NCI-H1436 (cell line): ENCODE measurements at regions not wholly inside any gene's neighbourhood (a gene's known extent, or its start where the extent isn't known, plus 50 kb on each side); places are given as distances from the start of the nearest gene placed in this dataset.
"Not testable (repeated sequence)": the region's sequence is repeated elsewhere in the genome, so short reads cannot be mapped to it uniquely, and the experiment has no call there.

Source experiments
- DNase-seq: peaks from one replicate; lab custom pipeline; 2025; lab: John Stamatoyannopoulos, UW

DNA sequence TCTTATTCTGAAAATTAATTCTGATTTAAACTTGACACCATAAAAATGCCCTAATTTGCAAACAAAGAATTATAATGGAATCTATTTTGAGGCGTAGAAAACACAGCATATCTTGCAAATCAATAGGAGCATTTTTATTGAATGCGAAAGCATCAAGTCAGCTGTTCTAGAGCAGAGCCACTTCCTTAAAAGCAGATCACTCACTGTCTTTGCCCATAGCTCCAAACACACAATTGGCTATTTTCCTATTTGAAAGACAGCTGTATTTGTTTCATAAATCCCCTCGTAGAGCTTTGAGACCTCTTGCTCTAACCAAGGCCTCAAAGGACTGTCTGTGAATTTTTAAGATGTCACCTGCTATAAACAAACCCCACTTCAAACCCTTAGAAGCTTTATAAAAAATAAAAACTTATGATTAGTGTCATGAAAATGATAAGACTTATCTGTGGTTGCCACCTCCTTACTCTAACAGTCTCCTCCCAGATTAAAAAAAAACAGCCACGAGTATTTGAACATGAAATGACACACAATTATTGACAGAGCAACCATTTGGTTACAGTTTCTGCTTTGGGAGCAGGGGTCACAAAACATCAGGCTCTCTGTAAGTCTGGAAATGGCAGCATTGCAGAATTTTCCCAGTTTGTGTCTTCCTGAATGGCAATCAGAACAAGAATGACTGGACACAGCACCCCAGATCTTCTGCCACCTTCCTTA, 75.6 kb upstream of the RASEF start:
- DNase-seq, result no peak

DNA sequence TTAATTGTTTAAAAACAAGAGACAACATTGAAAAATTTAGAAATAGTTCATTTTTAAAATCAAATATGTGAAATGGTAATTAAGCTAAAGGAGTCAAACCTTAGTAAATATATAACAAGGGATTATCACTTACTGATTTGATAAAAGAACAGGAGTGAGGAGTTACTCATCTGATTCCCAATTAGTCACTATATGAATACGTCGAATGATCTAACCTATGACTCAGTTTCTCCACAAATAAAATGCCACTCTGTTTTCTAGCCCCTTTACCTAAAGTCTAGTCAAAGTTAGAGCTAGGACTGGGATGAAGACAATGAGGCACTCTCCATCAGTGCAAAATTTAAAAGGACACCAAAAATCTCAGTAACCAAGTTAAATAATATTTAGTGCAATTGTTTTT, 70.4 kb upstream of the RASEF start:
- no peak for DNase-seq

- no peak for DNase-seq
These were observed 69.8 kb upstream of the RASEF start for GRCh38 chr9:83132768-83133167.

GRCh38 chr9:83130541-83130940, 67.6 kb upstream of the RASEF start:
- DNase-seq, result no peak

DNA sequence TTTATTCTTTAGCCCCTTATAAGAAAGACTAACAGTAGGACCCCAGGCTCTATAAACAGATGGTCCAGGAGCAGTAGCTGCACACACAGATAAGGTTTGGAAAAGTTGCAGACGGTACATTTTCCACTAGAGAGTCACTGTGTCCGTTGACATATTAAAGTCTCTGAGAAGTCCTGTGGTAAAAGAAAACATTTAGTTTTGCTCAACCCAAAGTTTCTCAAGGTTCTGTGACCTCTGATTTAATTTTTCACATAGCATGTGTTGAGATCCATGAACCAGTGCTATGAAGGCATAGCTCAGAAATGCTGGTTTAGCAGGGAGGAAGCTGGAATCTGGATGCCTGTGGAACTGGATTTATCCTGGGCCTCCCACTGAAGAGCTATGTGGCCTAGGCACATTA, 62.7 kb upstream of the RASEF start:
- no peak for DNase-seq

DNA sequence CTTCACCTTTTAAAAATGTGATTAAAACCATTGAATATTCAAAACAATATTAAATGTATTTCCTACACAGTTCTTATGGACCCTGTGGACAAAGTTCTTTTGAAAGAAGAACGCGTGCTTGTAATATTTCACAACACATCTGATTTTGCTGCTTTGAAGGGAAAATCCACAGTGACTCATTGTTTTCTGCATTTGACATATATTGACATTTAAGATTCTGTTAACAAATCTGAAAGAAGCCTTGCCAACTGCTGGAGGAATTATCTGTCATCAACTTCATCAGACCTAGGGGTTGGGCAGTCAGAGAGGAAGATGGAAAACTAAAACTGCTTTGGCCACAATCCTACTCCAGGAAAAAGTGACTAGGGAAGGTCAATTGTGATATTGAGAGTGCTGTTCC, 56.9 kb upstream of the RASEF start:
- DNase-seq, result no peak

GRCh38 chr9:83116026-83116425, 53.1 kb upstream of the RASEF start:
- no peak for DNase-seq

- not testable (repeated sequence) for DNase-seq
These were observed 50.5 kb upstream of the RASEF start for GRCh38 chr9:83113445-83113844.
